ENCODE measurements at regions not wholly inside any gene's neighbourhood (a gene's known extent, or its start where the extent isn't known, plus 50 kb on each side); places are given as distances from the start of the nearest gene placed in this dataset.
"Not testable (repeated sequence)": the region's sequence is repeated elsewhere in the genome, so short reads cannot be mapped to it uniquely, and the experiment has no call there.

DNA sequence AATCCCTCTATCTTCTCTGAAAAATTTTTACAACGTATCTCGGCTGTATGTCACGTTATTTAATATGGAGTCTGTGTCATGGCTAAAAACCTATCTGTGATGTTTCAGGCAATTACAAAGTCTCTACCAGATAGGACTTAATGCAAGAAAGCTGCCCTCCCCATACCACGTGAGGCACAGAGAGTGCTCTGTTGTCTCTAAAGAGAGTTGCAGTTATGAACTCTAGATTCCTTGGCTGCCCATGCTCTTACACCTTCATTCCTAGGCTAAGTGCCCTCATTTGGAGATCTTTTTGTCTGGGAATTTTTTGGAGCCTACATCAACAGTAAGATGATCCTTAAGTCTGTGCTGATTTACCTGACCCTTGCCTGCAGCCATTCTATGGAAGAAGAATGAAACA, 935.9 kb downstream of the C4orf33 start:
- DNase-seq: no peak
- WGBS (ENCODE audit: extremely low coverage, insufficient coverage, low lambda C conversion rate): no CpG with 5 or more reads among the region's 4 CpGs
- H3K9ac ChIP-seq (ENCODE audit: low read length): no peak overlapping the region

DNA sequence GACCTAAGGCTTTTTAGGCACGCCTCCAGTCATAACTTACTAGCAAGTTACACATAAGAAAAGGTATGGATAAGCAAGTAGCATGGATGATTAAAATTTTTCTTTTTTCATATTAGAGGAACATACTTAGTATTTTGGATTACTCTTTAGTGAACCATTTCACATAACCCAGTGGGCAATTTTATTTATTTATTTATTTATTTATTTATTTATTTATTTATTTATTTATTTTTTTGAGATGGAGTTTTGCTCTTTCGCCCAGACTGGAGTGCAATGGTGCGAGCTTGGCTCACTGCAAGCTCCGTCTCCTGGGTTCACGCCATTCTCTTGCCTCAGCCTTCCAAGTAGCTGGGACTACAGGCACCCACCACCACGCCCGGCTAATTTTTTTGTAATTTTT, 937.7 kb downstream of the C4orf33 start:
- H3K4ac ChIP-seq (ENCODE audit: low read depth, low read length); H3K23ac ChIP-seq (ENCODE audit: low read length); H3K79me1 ChIP-seq (ENCODE audit: low read length); H3K36me3 ChIP-seq (ENCODE audit: control insufficient read depth, insufficient read depth, low read length); H3K79me2 ChIP-seq (ENCODE audit: control insufficient read depth, insufficient read depth, low read length); H3K18ac ChIP-seq (ENCODE audit: low read length); H3K4me2 ChIP-seq (ENCODE audit: low read length); DNase-seq; H3K4me3 ChIP-seq (ENCODE audit: low read length); H4K5ac ChIP-seq (ENCODE audit: low read length); H3K4me1 ChIP-seq (ENCODE audit: control insufficient read depth, low read depth, low read length); H2BK15ac ChIP-seq (replicated peaks; ENCODE audit: low read depth); H3K9ac ChIP-seq (ENCODE audit: low read length); H3K56ac ChIP-seq (ENCODE audit: low read length); H3K27ac ChIP-seq (ENCODE audit: low read depth, low read length); H2AK5ac ChIP-seq (ENCODE audit: low read length); H4K8ac ChIP-seq (ENCODE audit: low read depth, low read length); H2BK120ac ChIP-seq (ENCODE audit: low read depth, low read length); H2BK5ac ChIP-seq (ENCODE audit: low read length); H3K27me3 ChIP-seq (ENCODE audit: insufficient read depth, low read length, poor library complexity): not testable (repeated sequence)
- WGBS (ENCODE audit: extremely low coverage, insufficient coverage, low lambda C conversion rate): no CpG with 5 or more reads among the region's 7 CpGs

More for the DNA sequence above, 935.9 kb downstream of the C4orf33 start:
- H2BK15ac ChIP-seq (replicated peaks; ENCODE audit: low read depth): no peak overlapping the region
- no peak overlapping the region for H3K27ac ChIP-seq (ENCODE audit: low read depth, low read length)
- H4K5ac ChIP-seq (ENCODE audit: low read length): no peak overlapping the region
- no peak overlapping the region for H4K8ac ChIP-seq (ENCODE audit: low read depth, low read length)
- no peak overlapping the region for H3K18ac ChIP-seq (ENCODE audit: low read length)
- no peak overlapping the region for H3K4me3 ChIP-seq (ENCODE audit: low read length)
- H3K56ac ChIP-seq (ENCODE audit: low read length): no peak overlapping the region
- H2AK5ac ChIP-seq (ENCODE audit: low read length): no peak overlapping the region
- no peak overlapping the region for H3K4me2 ChIP-seq (ENCODE audit: low read length)
- H3K4ac ChIP-seq (ENCODE audit: low read depth, low read length): no peak overlapping the region
- no peaks in the 10 kb centered on the region for H3K79me1 ChIP-seq (ENCODE audit: low read length)
- no peaks in the 10 kb centered on the region for H3K36me3 ChIP-seq (ENCODE audit: control insufficient read depth, insufficient read depth, low read length)
- no peaks in the 10 kb centered on the region for H3K79me2 ChIP-seq (ENCODE audit: control insufficient read depth, insufficient read depth, low read length)
- H2BK120ac ChIP-seq (ENCODE audit: low read depth, low read length): no peak overlapping the region
- H3K27me3 ChIP-seq (ENCODE audit: insufficient read depth, low read length, poor library complexity): no peaks in the 10 kb centered on the region
- H3K4me1 ChIP-seq (ENCODE audit: control insufficient read depth, low read depth, low read length): peaks cover 6% of the 10 kb centered on the region
- H3K23ac ChIP-seq (ENCODE audit: low read length): no peak overlapping the region
- H2BK5ac ChIP-seq (ENCODE audit: low read length): no peak overlapping the region

DNA sequence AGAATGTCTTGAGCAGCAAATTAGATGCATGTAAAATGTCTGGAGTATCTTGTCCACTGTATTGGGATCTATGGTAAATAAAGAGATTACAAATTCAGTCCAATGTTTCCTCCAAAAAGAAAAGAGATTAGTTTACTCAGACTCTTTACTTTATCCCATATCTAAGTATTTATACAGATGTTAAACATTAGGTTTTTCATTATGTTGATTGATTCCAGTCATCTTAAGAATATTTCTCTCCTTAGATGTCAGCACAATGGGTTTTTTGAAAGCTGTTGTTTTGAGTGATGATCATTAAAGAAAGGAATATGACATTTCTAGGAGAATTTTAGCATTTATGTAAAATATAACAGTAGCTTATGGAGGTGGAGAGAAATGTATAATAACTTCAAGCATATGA, 938.9 kb downstream of the C4orf33 start:
- no peaks in the 10 kb centered on the region for H3K79me1 ChIP-seq (ENCODE audit: low read length)
- H3K18ac ChIP-seq (ENCODE audit: low read length): no peak overlapping the region
- peaks cover 6% of the 10 kb centered on the region for H3K4me1 ChIP-seq (ENCODE audit: control insufficient read depth, low read depth, low read length)
- H3K36me3 ChIP-seq (ENCODE audit: control insufficient read depth, insufficient read depth, low read length): no peaks in the 10 kb centered on the region
- no peak overlapping the region for H4K5ac ChIP-seq (ENCODE audit: low read length)
- no peak overlapping the region for H3K9ac ChIP-seq (ENCODE audit: low read length)
- no peak overlapping the region for H2BK120ac ChIP-seq (ENCODE audit: low read depth, low read length)
- no peak overlapping the region for H3K4ac ChIP-seq (ENCODE audit: low read depth, low read length)
- no peak overlapping the region for H2BK15ac ChIP-seq (replicated peaks; ENCODE audit: low read depth)
- H3K79me2 ChIP-seq (ENCODE audit: control insufficient read depth, insufficient read depth, low read length): no peaks in the 10 kb centered on the region
- H2AK5ac ChIP-seq (ENCODE audit: low read length): no peak overlapping the region
- no peak for DNase-seq
- no peak overlapping the region for H3K4me3 ChIP-seq (ENCODE audit: low read length)
- no peak overlapping the region for H3K27ac ChIP-seq (ENCODE audit: low read depth, low read length)
- H3K23ac ChIP-seq (ENCODE audit: low read length): no peak overlapping the region
- no peaks in the 10 kb centered on the region for H3K27me3 ChIP-seq (ENCODE audit: insufficient read depth, low read length, poor library complexity)
- no peak overlapping the region for H2BK5ac ChIP-seq (ENCODE audit: low read length)
- no peak overlapping the region for H3K56ac ChIP-seq (ENCODE audit: low read length)
- H3K4me2 ChIP-seq (ENCODE audit: low read length): no peak overlapping the region
- H4K8ac ChIP-seq (ENCODE audit: low read depth, low read length): no peak overlapping the region

DNA sequence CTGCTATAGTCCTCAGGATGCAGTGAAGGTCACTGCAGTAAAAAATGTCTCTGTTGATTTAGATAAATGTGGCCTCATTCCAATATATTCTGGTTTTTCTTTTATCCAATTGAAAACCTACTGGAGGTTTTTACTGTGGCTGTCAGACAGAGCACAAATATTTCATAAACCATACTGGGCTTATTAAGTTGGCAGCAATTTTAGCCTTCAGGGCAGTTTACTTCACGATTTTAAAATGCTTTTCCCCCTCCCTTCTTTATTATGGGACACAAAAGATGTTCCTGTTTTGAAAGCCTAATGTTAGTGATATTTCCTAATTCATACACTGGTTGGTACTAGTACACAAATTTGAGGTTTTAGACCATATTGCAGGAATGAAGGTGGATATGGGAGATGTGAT, 939.4 kb downstream of the C4orf33 start:
- no peak overlapping the region for H3K23ac ChIP-seq (ENCODE audit: low read length)
- H3K36me3 ChIP-seq (ENCODE audit: control insufficient read depth, insufficient read depth, low read length): no peaks in the 10 kb centered on the region
- H2BK5ac ChIP-seq (ENCODE audit: low read length): no peak overlapping the region
- H3K56ac ChIP-seq (ENCODE audit: low read length): no peak overlapping the region
- no CpG with 5 or more reads among the region's 1 CpG for whole genome bisulfite sequencing (ENCODE audit: extremely low coverage, insufficient coverage, low lambda C conversion rate)
- no peak overlapping the region for H3K4me3 ChIP-seq (ENCODE audit: low read length)
- no peak overlapping the region for H2BK120ac ChIP-seq (ENCODE audit: low read depth, low read length)
- peaks cover 6% of the 10 kb centered on the region for H3K4me1 ChIP-seq (ENCODE audit: control insufficient read depth, low read depth, low read length)
- H3K4ac ChIP-seq (ENCODE audit: low read depth, low read length): no peak overlapping the region
- H3K9ac ChIP-seq (ENCODE audit: low read length): no peak overlapping the region
- no peak overlapping the region for H2BK15ac ChIP-seq (replicated peaks; ENCODE audit: low read depth)
- H3K18ac ChIP-seq (ENCODE audit: low read length): no peak overlapping the region
- no peak overlapping the region for H3K27ac ChIP-seq (ENCODE audit: low read depth, low read length)
- H4K8ac ChIP-seq (ENCODE audit: low read depth, low read length): no peak overlapping the region
- no peak overlapping the region for H4K5ac ChIP-seq (ENCODE audit: low read length)
- H3K4me2 ChIP-seq (ENCODE audit: low read length): no peak overlapping the region
- H3K79me1 ChIP-seq (ENCODE audit: low read length): no peaks in the 10 kb centered on the region
- no peak overlapping the region for H2AK5ac ChIP-seq (ENCODE audit: low read length)
- no peak for DNase-seq
- H3K27me3 ChIP-seq (ENCODE audit: insufficient read depth, low read length, poor library complexity): no peaks in the 10 kb centered on the region
- H3K79me2 ChIP-seq (ENCODE audit: control insufficient read depth, insufficient read depth, low read length): no peaks in the 10 kb centered on the region

DNA sequence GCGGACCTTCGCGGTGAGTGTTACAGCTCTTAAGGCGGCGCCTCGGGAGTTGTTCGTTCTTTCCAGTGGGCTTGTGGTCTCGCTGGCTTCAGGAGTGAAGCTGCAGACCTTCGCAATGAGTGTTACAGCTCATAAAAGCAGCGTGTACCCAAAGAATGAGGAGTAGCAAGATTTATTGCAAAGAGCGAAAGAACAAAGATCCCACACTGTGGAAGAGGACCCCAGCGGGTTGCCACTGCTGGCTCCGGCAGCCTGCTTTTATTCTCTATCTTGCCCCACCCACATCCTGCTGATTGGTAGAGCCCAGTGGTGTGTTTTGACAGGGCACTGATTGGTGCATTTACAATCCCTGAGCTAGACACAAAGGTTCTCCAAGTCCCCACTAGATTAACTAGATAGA, 941.9 kb downstream of the C4orf33 start:
- not testable (repeated sequence) for H3K4me3 ChIP-seq (ENCODE audit: low read length); H3K27ac ChIP-seq (ENCODE audit: low read depth, low read length); H3K36me3 ChIP-seq (ENCODE audit: control insufficient read depth, insufficient read depth, low read length)

DNA sequence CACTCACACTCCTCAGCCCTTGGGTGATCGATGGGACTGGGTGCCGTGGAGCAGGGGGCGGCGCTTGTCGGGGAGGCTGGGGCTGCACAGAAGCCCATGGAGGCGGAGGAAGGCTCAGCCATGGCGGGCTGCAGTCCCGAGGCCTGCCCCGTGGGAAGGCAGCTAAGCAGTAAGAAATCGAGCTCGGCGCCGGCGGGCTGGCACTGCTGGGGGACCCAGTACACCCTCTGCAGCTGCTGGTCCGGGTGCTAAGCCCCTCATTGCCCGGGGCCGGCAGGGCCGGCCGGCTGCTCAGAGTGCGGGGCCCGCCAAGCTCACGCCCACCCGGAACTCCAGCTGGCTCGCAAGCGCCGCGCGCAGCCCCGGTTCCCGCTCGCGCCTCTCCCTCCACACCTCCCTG, 942.6 kb downstream of the C4orf33 start:
- peak overlapping the region; percentile 52 for H3K4ac ChIP-seq (ENCODE audit: low read depth, low read length)
- not testable (repeated sequence) for H3K23ac ChIP-seq (ENCODE audit: low read length); H3K56ac ChIP-seq (ENCODE audit: low read length); H3K4me3 ChIP-seq (ENCODE audit: low read length); H3K79me1 ChIP-seq (ENCODE audit: low read length); H2AK5ac ChIP-seq (ENCODE audit: low read length); H2BK120ac ChIP-seq (ENCODE audit: low read depth, low read length); H3K36me3 ChIP-seq (ENCODE audit: control insufficient read depth, insufficient read depth, low read length); H3K27ac ChIP-seq (ENCODE audit: low read depth, low read length); H2BK5ac ChIP-seq (ENCODE audit: low read length); H3K4me2 ChIP-seq (ENCODE audit: low read length); H3K4me1 ChIP-seq (ENCODE audit: control insufficient read depth, low read depth, low read length); H4K5ac ChIP-seq (ENCODE audit: low read length); H3K79me2 ChIP-seq (ENCODE audit: control insufficient read depth, insufficient read depth, low read length); H4K8ac ChIP-seq (ENCODE audit: low read depth, low read length); H2BK15ac ChIP-seq (replicated peaks; ENCODE audit: low read depth); H3K9ac ChIP-seq (ENCODE audit: low read length); H3K27me3 ChIP-seq (ENCODE audit: insufficient read depth, low read length, poor library complexity); H3K18ac ChIP-seq (ENCODE audit: low read length); DNase-seq
- no CpG with 5 or more reads among the region's 32 CpGs for WGBS (ENCODE audit: extremely low coverage, insufficient coverage, low lambda C conversion rate)

More for the DNA sequence above, 941.9 kb downstream of the C4orf33 start:
- H4K8ac ChIP-seq (ENCODE audit: low read depth, low read length); H3K9ac ChIP-seq (ENCODE audit: low read length); H4K5ac ChIP-seq (ENCODE audit: low read length); H2BK120ac ChIP-seq (ENCODE audit: low read depth, low read length); H2AK5ac ChIP-seq (ENCODE audit: low read length); H3K56ac ChIP-seq (ENCODE audit: low read length); H3K79me2 ChIP-seq (ENCODE audit: control insufficient read depth, insufficient read depth, low read length); H3K27me3 ChIP-seq (ENCODE audit: insufficient read depth, low read length, poor library complexity); H3K79me1 ChIP-seq (ENCODE audit: low read length); H3K4ac ChIP-seq (ENCODE audit: low read depth, low read length); H3K23ac ChIP-seq (ENCODE audit: low read length); H3K18ac ChIP-seq (ENCODE audit: low read length); H2BK15ac ChIP-seq (replicated peaks; ENCODE audit: low read depth); H2BK5ac ChIP-seq (ENCODE audit: low read length); H3K4me1 ChIP-seq (ENCODE audit: control insufficient read depth, low read depth, low read length); H3K4me2 ChIP-seq (ENCODE audit: low read length); DNase-seq: not testable (repeated sequence)
- WGBS (ENCODE audit: extremely low coverage, insufficient coverage, low lambda C conversion rate): no CpG with 5 or more reads among the region's 13 CpGs
